GM23338 (cell line): ENCODE measurements at regions not wholly inside any gene's neighbourhood (a gene's known extent, or its start where the extent isn't known, plus 50 kb on each side); places are given as distances from the start of the nearest gene placed in this dataset.

Experiments used
- ATAC-seq: fragments of 200-7000 bp; cut with Tn5 transposase; 3 replicates; pipeline ENCODE4 v1.9.1; 2020
- DNase-seq: peaks from one replicate; pipeline ENCODE4 v3.0.0-alpha.2; 2015; ENCODE audit warnings: low spot score
- H2AFZ ChIP-seq: fragments of 200-600 bp; sonication (generic); 2 replicates; pipeline ENCODE4 v1.8.0; 2016; ENCODE audit warnings: antibody characterized with exemption, mild to moderate bottlenecking, moderate library complexity
- H3F3A ChIP-seq: fragments of 200-600 bp; sonication (generic); replicated peaks from 2 replicates; pipeline ENCODE4 v1.8.0; 2017; ENCODE audit warnings: antibody characterized with exemption, mixed run types, low read depth
- H3K27ac ChIP-seq: fragments of 200-600 bp; sonication (generic); 2 replicates; pipeline ENCODE4 v1.6.1; 2016; ENCODE audit warnings: low read depth
- H3K27me3 ChIP-seq: fragments of 200-600 bp; sonication (generic); 2 replicates; pipeline ENCODE4 v1.8.0; 2016; ENCODE audit warnings: mild to moderate bottlenecking, mixed run types, moderate library complexity; ENCODE audit not compliant: insufficient read depth
- H3K36me3 ChIP-seq: fragments of 200-600 bp; sonication (generic); 2 replicates; pipeline ENCODE4 v1.8.0; 2016; ENCODE audit warnings: mild to moderate bottlenecking; ENCODE audit not compliant: insufficient read depth
- H3K4me1 ChIP-seq: fragments of 200-600 bp; sonication (generic); 2 replicates; pipeline ENCODE4 v1.8.0; 2016; ENCODE audit warnings: mild to moderate bottlenecking, moderate library complexity; ENCODE audit not compliant: insufficient read depth
- H3K4me2 ChIP-seq: fragments of 200-600 bp; sonication (generic); 2 replicates; pipeline ENCODE4 v1.7.1; 2017; ENCODE audit warnings: mixed run types
- H3K4me3 ChIP-seq: fragments of 200-600 bp; sonication (generic); 2 replicates; pipeline ENCODE4 v1.6.1; 2016; ENCODE audit warnings: mixed run types
- H3K79me2 ChIP-seq: fragments of 200-600 bp; sonication (generic); replicated peaks from 2 replicates; pipeline ENCODE4 v1.8.0; 2017; ENCODE audit warnings: mild to moderate bottlenecking; ENCODE audit not compliant: insufficient read depth
- H3K9me2 ChIP-seq: fragments of 200-600 bp; sonication (generic); 2 replicates; pipeline ENCODE4 v1.8.0; 2017; ENCODE audit not compliant: insufficient read depth
- H4K20me1 ChIP-seq: fragments of 200-600 bp; sonication (generic); replicated peaks from 2 replicates; pipeline ENCODE4 v1.8.0; 2017; ENCODE audit warnings: mild to moderate bottlenecking; ENCODE audit not compliant: insufficient read depth
- H3K27ac Mint-ChIP-seq: 2 replicates; pipeline ENCODE4 v1.8.0; 2020; ENCODE audit warnings: inconsistent platforms, mild to moderate bottlenecking, moderate library complexity, mixed read lengths
- H3K27me3 Mint-ChIP-seq: 3 replicates; pipeline ENCODE4 v1.8.0; 2022; ENCODE audit warnings: low read depth, mild to moderate bottlenecking, moderate library complexity, mixed read lengths, inconsistent platforms; ENCODE audit not compliant: insufficient read depth, poor library complexity
- H3K36me3 Mint-ChIP-seq: 3 replicates; pipeline ENCODE4 v1.8.0; 2021; ENCODE audit warnings: low read depth, mild to moderate bottlenecking, inconsistent platforms, moderate library complexity, mixed read lengths
- H3K4me1 Mint-ChIP-seq: 3 replicates; pipeline ENCODE4 v1.8.0; 2020; ENCODE audit warnings: mild to moderate bottlenecking, inconsistent platforms, mixed read lengths
- H3K4me3 Mint-ChIP-seq: 3 replicates; pipeline ENCODE4 v1.8.0; 2021; ENCODE audit warnings: moderate library complexity, mild to moderate bottlenecking, inconsistent platforms, mixed read lengths
- H3K9me3 Mint-ChIP-seq: 3 replicates; pipeline ENCODE4 v1.8.0; 2020; ENCODE audit warnings: moderate library complexity, mild to moderate bottlenecking, inconsistent platforms, mixed read lengths
- CREB1 ChIP-seq: fragments of 250-450 bp; sonication (Bioruptor Pico); IDR thresholded peaks from 2 replicates; pipeline ENCODE4 v1.5.0; 2020; ENCODE audit warnings: low read depth, mild to moderate bottlenecking, moderate library complexity
- CTCF ChIP-seq, 2 experiments: fragments of 200-600 bp in 1 of 2; sonication (generic) in 1 of 2; conservative IDR thresholded peaks; 2 replicates each; pipeline versions ENCODE4 v1.5.1 to v1.6.1; 2016 to 2017; ENCODE audit warnings: antibody characterized with exemption in 2 of 2, low read depth in 2 of 2, mild to moderate bottlenecking in 2 of 2, moderate library complexity in 1 of 2
- ETS1 ChIP-seq: IDR thresholded peaks from 2 replicates; pipeline ENCODE4 v1.6.1; 2016; ENCODE audit warnings: antibody characterized with exemption
- EZH2 ChIP-seq: fragments of 200-600 bp; sonication (generic); IDR thresholded peaks from one replicate; pipeline ENCODE4 v1.8.0; 2017; ENCODE audit warnings: antibody characterized with exemption, mild to moderate bottlenecking, low read depth; ENCODE audit not compliant: unreplicated experiment
- EZH2phosphoT487 ChIP-seq: fragments of 200-600 bp; sonication (generic); IDR thresholded peaks from one replicate; pipeline ENCODE4 v1.8.1; 2018; ENCODE audit warnings: antibody characterized with exemption; ENCODE audit not compliant: unreplicated experiment
- JUNB ChIP-seq: IDR thresholded peaks from one replicate; pipeline ENCODE4 v1.6.1; 2016; ENCODE audit warnings: antibody characterized with exemption; ENCODE audit not compliant: unreplicated experiment
- POLR2AphosphoS5 ChIP-seq: IDR thresholded peaks from 2 replicates; pipeline ENCODE4 v1.6.1; 2016; ENCODE audit warnings: antibody characterized with exemption, low read depth
- ZNF114 ChIP-seq: fragments of 250-450 bp; sonication (Bioruptor Pico); IDR thresholded peaks from 2 replicates; pipeline ENCODE4 v1.5.0; 2020; ENCODE audit warnings: mild to moderate bottlenecking, moderate library complexity
- ZNF331 ChIP-seq: fragments of 250-450 bp; sonication (Bioruptor Pico); IDR thresholded peaks from 2 replicates; pipeline ENCODE4 v1.5.0; 2020; ENCODE audit warnings: low read depth, mild to moderate bottlenecking, moderate library complexity
- ZNF462 ChIP-seq: fragments of 250-450 bp; sonication (Bioruptor Pico); IDR thresholded peaks from 2 replicates; pipeline ENCODE4 v1.5.0; 2020; ENCODE audit warnings: mild to moderate bottlenecking, moderate library complexity
- TF ChIP-seq, protein P1 (sequence below): IDR thresholded peaks from one replicate; pipeline ENCODE4 v1.6.1; 2018; ENCODE audit warnings: antibody characterized with exemption; ENCODE audit not compliant: unreplicated experiment

DNA sequence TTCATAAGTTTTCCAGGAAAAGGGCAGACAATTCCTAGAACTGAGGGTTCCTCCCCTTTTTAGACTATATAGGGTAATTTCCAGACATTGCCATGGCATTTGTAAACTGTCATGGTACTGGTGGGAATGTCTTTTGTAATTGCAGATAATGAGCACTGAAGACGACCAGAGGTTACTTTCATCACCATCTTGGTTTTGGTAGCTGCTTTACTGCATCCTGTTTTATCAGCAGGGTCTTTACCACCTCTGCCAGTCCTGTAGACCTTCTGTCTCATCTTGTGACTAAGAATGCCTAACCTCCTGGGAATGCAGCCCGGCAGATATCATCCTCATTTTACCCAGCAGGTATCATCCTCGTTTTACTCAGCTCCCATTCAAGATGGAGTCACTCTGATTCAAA, 583.9 kb upstream of the KLHL29 start (continued):
- no peak for TF ChIP-seq ZNF462
- TF ChIP-seq EZH2phosphoT487, result no peak
- no peak for TF ChIP-seq CTCF (conservative IDR thresholded peaks at IDR 0.05; ENCODE audit: low read depth in 2 of 2)
- no peak for TF ChIP-seq POLR2AphosphoS5

- Histone ChIP-seq H3K79me2 (no peaks in the 10 kb centered on the region), H4K20me1 (no peaks in the 10 kb centered on the region), H3K27ac (no peak overlapping the region), H3F3A (no peaks in the 10 kb centered on the region), H3K36me3 (peaks cover 6% of the 10 kb centered on the region), H3K4me1 (peaks cover 16% of the 10 kb centered on the region), H3K4me2 (no peak overlapping the region), H2AFZ (no peak overlapping the region), H3K27me3 (no peaks in the 10 kb centered on the region), H3K9me2 (no peaks in the 10 kb centered on the region), H3K4me3 (no peak overlapping the region)
- H3K9me3 Mint-ChIP-seq, result peaks cover 38% of the 10 kb centered on the region
- H3K36me3 Mint-ChIP-seq, result peaks cover 38% of the 10 kb centered on the region
- peaks cover 5% of the 10 kb centered on the region for H3K27me3 Mint-ChIP-seq
- peaks cover 17% of the 10 kb centered on the region for H3K4me1 Mint-ChIP-seq
- H3K4me3 Mint-ChIP-seq, result no peak overlapping the region
- no peak overlapping the region for H3K27ac Mint-ChIP-seq
- ATAC-seq (no peak), DNase-seq (no peak)
- TF ChIP-seq ZNF114 (CRISPR knock-in tag) (no peak), ETS1 (no peak), ZNF331 (CRISPR knock-in tag) (no peak), EZH2phosphoT487 (no peak), EZH2 (no peak), CREB1 (CRISPR knock-in tag) (no peak), JUNB (no peak)
- TF ChIP-seq, protein P1, sequence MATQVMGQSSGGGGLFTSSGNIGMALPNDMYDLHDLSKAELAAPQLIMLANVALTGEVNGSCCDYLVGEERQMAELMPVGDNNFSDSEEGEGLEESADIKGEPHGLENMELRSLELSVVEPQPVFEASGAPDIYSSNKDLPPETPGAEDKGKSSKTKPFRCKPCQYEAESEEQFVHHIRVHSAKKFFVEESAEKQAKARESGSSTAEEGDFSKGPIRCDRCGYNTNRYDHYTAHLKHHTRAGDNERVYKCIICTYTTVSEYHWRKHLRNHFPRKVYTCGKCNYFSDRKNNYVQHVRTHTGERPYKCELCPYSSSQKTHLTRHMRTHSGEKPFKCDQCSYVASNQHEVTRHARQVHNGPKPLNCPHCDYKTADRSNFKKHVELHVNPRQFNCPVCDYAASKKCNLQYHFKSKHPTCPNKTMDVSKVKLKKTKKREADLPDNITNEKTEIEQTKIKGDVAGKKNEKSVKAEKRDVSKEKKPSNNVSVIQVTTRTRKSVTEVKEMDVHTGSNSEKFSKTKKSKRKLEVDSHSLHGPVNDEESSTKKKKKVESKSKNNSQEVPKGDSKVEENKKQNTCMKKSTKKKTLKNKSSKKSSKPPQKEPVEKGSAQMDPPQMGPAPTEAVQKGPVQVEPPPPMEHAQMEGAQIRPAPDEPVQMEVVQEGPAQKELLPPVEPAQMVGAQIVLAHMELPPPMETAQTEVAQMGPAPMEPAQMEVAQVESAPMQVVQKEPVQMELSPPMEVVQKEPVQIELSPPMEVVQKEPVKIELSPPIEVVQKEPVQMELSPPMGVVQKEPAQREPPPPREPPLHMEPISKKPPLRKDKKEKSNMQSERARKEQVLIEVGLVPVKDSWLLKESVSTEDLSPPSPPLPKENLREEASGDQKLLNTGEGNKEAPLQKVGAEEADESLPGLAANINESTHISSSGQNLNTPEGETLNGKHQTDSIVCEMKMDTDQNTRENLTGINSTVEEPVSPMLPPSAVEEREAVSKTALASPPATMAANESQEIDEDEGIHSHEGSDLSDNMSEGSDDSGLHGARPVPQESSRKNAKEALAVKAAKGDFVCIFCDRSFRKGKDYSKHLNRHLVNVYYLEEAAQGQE, result no peak
Measured at GRCh38 chr2:22801970-22802369, 583.0 kb upstream of the KLHL29 start.
